SK-N-SH (cell line): ENCODE measurements at regions not wholly inside any gene's neighbourhood (a gene's known extent, or its start where the extent isn't known, plus 50 kb on each side); places are given as distances from the start of the nearest gene placed in this dataset.

Experiments used
- EZH2phosphoT487 ChIP-seq: fragments of 200-600 bp; sonication (generic); IDR thresholded peaks from 2 replicates; pipeline ENCODE4 v1.6.1; 2017; ENCODE audit warnings: low read depth, mixed run types, mild to moderate bottlenecking, antibody characterized with exemption, moderate library complexity, borderline replicate concordance
- RFX5 ChIP-seq: IDR thresholded peaks from 2 replicates; pipeline ENCODE4 v1.6.1; 2012; ENCODE audit warnings: mild to moderate bottlenecking, improper control_type of control experiment, low read length
- RXRA ChIP-seq: IDR thresholded peaks from 2 replicates; pipeline ENCODE4 v1.4.0; 2012; ENCODE audit warnings: low read depth, mild to moderate bottlenecking, borderline replicate concordance
- TF ChIP-seq, protein P1 (sequence below): fragments of 200-600 bp; sonication (generic); IDR thresholded peaks from 2 replicates; pipeline ENCODE4 v1.6.1; 2017; ENCODE audit warnings: antibody characterized with exemption, mild to moderate bottlenecking, moderate library complexity

DNA sequence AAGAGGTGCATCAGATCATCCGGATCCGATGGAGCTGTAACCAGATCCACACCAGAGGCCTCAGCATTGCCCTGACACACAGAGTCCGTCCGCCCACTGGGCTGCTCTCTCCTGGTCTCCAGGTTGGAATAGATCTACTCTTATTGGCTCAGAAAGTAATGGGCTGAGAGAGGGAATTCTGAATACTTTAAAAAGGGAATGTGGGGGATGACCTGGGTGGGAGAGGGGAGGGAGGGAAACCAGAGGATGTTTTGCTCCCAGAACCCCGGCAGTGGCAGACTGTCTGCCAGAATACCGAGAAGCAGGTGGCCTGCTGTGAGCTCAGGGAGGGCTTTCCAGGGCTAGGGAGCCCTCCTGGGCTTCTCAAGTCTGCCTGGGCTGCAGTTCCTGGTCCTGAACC lies 126.5 kb downstream of the ENGASE start:
- TF ChIP-seq, protein P1, sequence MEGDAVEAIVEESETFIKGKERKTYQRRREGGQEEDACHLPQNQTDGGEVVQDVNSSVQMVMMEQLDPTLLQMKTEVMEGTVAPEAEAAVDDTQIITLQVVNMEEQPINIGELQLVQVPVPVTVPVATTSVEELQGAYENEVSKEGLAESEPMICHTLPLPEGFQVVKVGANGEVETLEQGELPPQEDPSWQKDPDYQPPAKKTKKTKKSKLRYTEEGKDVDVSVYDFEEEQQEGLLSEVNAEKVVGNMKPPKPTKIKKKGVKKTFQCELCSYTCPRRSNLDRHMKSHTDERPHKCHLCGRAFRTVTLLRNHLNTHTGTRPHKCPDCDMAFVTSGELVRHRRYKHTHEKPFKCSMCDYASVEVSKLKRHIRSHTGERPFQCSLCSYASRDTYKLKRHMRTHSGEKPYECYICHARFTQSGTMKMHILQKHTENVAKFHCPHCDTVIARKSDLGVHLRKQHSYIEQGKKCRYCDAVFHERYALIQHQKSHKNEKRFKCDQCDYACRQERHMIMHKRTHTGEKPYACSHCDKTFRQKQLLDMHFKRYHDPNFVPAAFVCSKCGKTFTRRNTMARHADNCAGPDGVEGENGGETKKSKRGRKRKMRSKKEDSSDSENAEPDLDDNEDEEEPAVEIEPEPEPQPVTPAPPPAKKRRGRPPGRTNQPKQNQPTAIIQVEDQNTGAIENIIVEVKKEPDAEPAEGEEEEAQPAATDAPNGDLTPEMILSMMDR, result no peak
- TF ChIP-seq EZH2phosphoT487 (no peak), RXRA (no peak), RFX5 (no peak)
